NCI-H748 treated with DMSO at 0.1 percent for 48 hours (cell line): ENCODE measurements at regions not wholly inside any gene's neighbourhood (a gene's known extent, or its start where the extent isn't known, plus 50 kb on each side); places are given as distances from the start of the nearest gene placed in this dataset.

Experiments
- DNase-seq: peaks from one replicate; lab custom pipeline; 2025; lab: John Stamatoyannopoulos, UW

GRCh38 chr18:61989138-61989537 lies 96.3 kb upstream of the RNF152 start:
- no peak for DNase-seq

- no peak for DNase-seq
Measured at GRCh38 chr18:61988100-61988499, 95.3 kb upstream of the RNF152 start.

GRCh38 chr18:61985681-61986080 lies 92.9 kb upstream of the RNF152 start:
- no peak for DNase-seq

GRCh38 chr18:61984349-61984748 lies 91.5 kb upstream of the RNF152 start:
- no peak for DNase-seq

GRCh38 chr18:61982475-61982874 lies 89.7 kb upstream of the RNF152 start:
- DNase-seq = no peak

GRCh38 chr18:61980355-61980754 lies 87.5 kb upstream of the RNF152 start:
- DNase-seq = no peak

- DNase-seq = no peak
Measured at GRCh38 chr18:61975526-61976326, 82.9 kb upstream of the RNF152 start.

- DNase-seq = peak; percentile 23
Measured at GRCh38 chr18:61973273-61974115, 80.7 kb upstream of the RNF152 start.

- DNase-seq = no peak
Measured at GRCh38 chr18:61972389-61973264, 79.8 kb upstream of the RNF152 start.

- DNase-seq = no peak
Measured at GRCh38 chr18:61967252-61967891, 74.6 kb upstream of the RNF152 start.

- no peak for DNase-seq
Measured at GRCh38 chr18:61965311-61965710, 72.5 kb upstream of the RNF152 start.

- DNase-seq = no peak
Measured at GRCh38 chr18:61964616-61965015, 71.8 kb upstream of the RNF152 start.

GRCh38 chr18:61963705-61964104 lies 70.9 kb upstream of the RNF152 start:
- no peak for DNase-seq

- DNase-seq = no peak
Measured at GRCh38 chr18:61957801-61958516, 65.2 kb upstream of the RNF152 start.

GRCh38 chr18:61955644-61956043 lies 62.8 kb upstream of the RNF152 start:
- DNase-seq = no peak

GRCh38 chr18:61954096-61954746 lies 61.4 kb upstream of the RNF152 start:
- no peak for DNase-seq

- no peak for DNase-seq
Measured at GRCh38 chr18:61953641-61954040, 60.8 kb upstream of the RNF152 start.

GRCh38 chr18:61953161-61953560 lies 60.4 kb upstream of the RNF152 start:
- no peak for DNase-seq

- no peak for DNase-seq
Measured at GRCh38 chr18:61951396-61951795, 58.6 kb upstream of the RNF152 start.

GRCh38 chr18:61950371-61950770 lies 57.6 kb upstream of the RNF152 start:
- no peak for DNase-seq

GRCh38 chr18:61949946-61950345 lies 57.1 kb upstream of the RNF152 start:
- peak; percentile 18 for DNase-seq
